GM10266 (cell line): ENCODE measurements at regions not wholly inside any gene's neighbourhood (a gene's known extent, or its start where the extent isn't known, plus 50 kb on each side); places are given as distances from the start of the nearest gene placed in this dataset.

Experiments
- DNase-seq: peaks from one replicate; pipeline ENCODE4 v3.0.0; 2012; ENCODE audit errors: extremely low spot score
- CTCF ChIP-seq: IDR thresholded peaks from 2 replicates; pipeline ENCODE4 v1.5.1; 2012; ENCODE audit warnings: mild to moderate bottlenecking, low read depth; ENCODE audit not compliant: control insufficient read depth, insufficient read depth; ENCODE audit errors: missing control alignments

GRCh38 chr5:154690488-154690887, 64.7 kb upstream of the LARP1 start:
- no peak for TF ChIP-seq CTCF
- DNase-seq, result no peak

GRCh38 chr5:154686490-154686889, 68.7 kb upstream of the LARP1 start:
- DNase-seq, result no peak
- no peak for TF ChIP-seq CTCF

GRCh38 chr5:154683101-154683880, 71.9 kb upstream of the LARP1 start:
- DNase-seq, result no peak
- no peak for TF ChIP-seq CTCF

GRCh38 chr5:154679501-154679900, 75.7 kb upstream of the LARP1 start:
- no peak for TF ChIP-seq CTCF
- DNase-seq, result no peak

GRCh38 chr5:154677921-154678320, 77.3 kb upstream of the LARP1 start:
- DNase-seq, result no peak
- no peak for TF ChIP-seq CTCF

- DNase-seq, result no peak
- no peak for TF ChIP-seq CTCF
These were observed 78.7 kb upstream of the LARP1 start for GRCh38 chr5:154676508-154676907.

- no peak for DNase-seq
- no peak for TF ChIP-seq CTCF
These were observed 81.1 kb upstream of the LARP1 start for GRCh38 chr5:154674029-154674428.
